SK-N-SH (cell line): ENCODE measurements at regions not wholly inside any gene's neighbourhood (a gene's known extent, or its start where the extent isn't known, plus 50 kb on each side); places are given as distances from the start of the nearest gene placed in this dataset.

Experiments used
- CTCF ChIA-PET: fragments of 300-600, 350-600 bp; formaldehyde crosslinking; extraction: SDS; loops from one replicate; lab custom pipeline; 2021; lab: Yijun Ruan, JAX
- POLR2A ChIA-PET: fragments of 350-600 bp; sonication (Branson Sonifier 250); formaldehyde crosslinking; extraction: SDS; loops from one replicate; lab custom pipeline; 2020; ENCODE audit warnings: antibody characterized with exemption, inconsistent platforms; lab: Yijun Ruan, JAX
- DNase-seq: peaks from one replicate; pipeline ENCODE4 v3.0.0; 2012
- H2AFZ ChIP-seq: fragments of 200-600 bp; sonication (generic); 2 replicates; pipeline ENCODE4 v1.8.1; 2016; ENCODE audit warnings: antibody characterized with exemption, mild to moderate bottlenecking, low read depth
- H3F3A ChIP-seq: fragments of 200-600 bp; sonication (generic); replicated peaks from 2 replicates; pipeline ENCODE3; 2016; ENCODE audit warnings: antibody characterized with exemption, mild to moderate bottlenecking; ENCODE audit not compliant: insufficient read depth
- H3K27ac ChIP-seq, 2 experiments: fragments of 200-500 bp in 1 of 2; fragments of 200-600 bp in 1 of 2; sonication (Bioruptor generic) in 1 of 2; sonication (generic), shearing (Covaris generic) in 1 of 2; 2 replicates each; pipeline versions ENCODE4 v1.5.1 to v1.6.1; 2014 to 2016; ENCODE audit warnings: low read depth in 2 of 2, inconsistent platforms in 1 of 2, low read length in 1 of 2, mild to moderate bottlenecking in 1 of 2, mixed read lengths in 1 of 2
- H3K27me3 ChIP-seq: fragments of 200-600 bp; sonication (generic), shearing (Covaris generic); 2 replicates; pipeline ENCODE4 v1.6.1; 2016; ENCODE audit warnings: mixed run types; ENCODE audit not compliant: insufficient read depth
- H3K36me3 ChIP-seq, 2 experiments: fragments of 200-500 bp in 1 of 2; fragments of 200-600 bp in 1 of 2; sonication (Bioruptor generic) in 1 of 2; sonication (generic) in 1 of 2; replicated peaks in 1 of 2; 2 replicates each; pipeline versions ENCODE3 to v1.5.1; 2014 to 2016; ENCODE audit warnings: low read length in 1 of 2, mild to moderate bottlenecking in 1 of 2; ENCODE audit not compliant: insufficient read depth in 2 of 2, control insufficient read depth in 1 of 2
- H3K4me1 ChIP-seq, 2 experiments: fragments of 200-500 bp in 1 of 2; fragments of 200-600 bp in 1 of 2; sonication (Bioruptor generic) in 1 of 2; sonication (generic), shearing (Covaris generic) in 1 of 2; 2 replicates each; pipeline versions ENCODE4 v1.5.1 to v1.6.1; 2014 to 2016; ENCODE audit warnings: low read depth in 1 of 2, low read length in 1 of 2, mixed run types in 1 of 2; ENCODE audit not compliant: insufficient read depth in 2 of 2, control insufficient read depth in 1 of 2
- H3K4me2 ChIP-seq: fragments of 200-600 bp; sonication (generic), shearing (Covaris generic); 2 replicates; pipeline ENCODE4 v1.6.1; 2017; ENCODE audit warnings: mixed run types
- H3K4me3 ChIP-seq, 2 experiments: fragments of 200-500 bp in 1 of 2; fragments of 200-600 bp in 1 of 2; sonication (Bioruptor generic) in 1 of 2; sonication (generic), shearing (Covaris generic) in 1 of 2; 2 replicates each; pipeline versions ENCODE4 v1.5.1 to v1.8.1; 2014 to 2016; ENCODE audit warnings: low read depth in 2 of 2, inconsistent platforms in 1 of 2, low read length in 1 of 2, mild to moderate bottlenecking in 1 of 2, mixed read lengths in 1 of 2, moderate library complexity in 1 of 2
- H3K79me2 ChIP-seq: fragments of 200-600 bp; sonication (generic); 2 replicates; pipeline ENCODE4 v1.8.1; 2017; ENCODE audit warnings: mild to moderate bottlenecking; ENCODE audit not compliant: insufficient read depth
- H3K9ac ChIP-seq: fragments of 200-600 bp; sonication (generic); 2 replicates; pipeline ENCODE4 v1.6.1; 2017; ENCODE audit warnings: mixed run types
- H3K9me2 ChIP-seq: fragments of 200-600 bp; sonication (generic); 2 replicates; pipeline ENCODE4 v1.6.1; 2017; ENCODE audit warnings: mixed run types
- H3K9me3 ChIP-seq: fragments of 200-600 bp; sonication (generic); 2 replicates; pipeline ENCODE4 v1.6.1; 2017; ENCODE audit warnings: mixed run types, mild to moderate bottlenecking, moderate library complexity
- H4K20me1 ChIP-seq: fragments of 200-600 bp; sonication (generic); 2 replicates; pipeline ENCODE4 v1.6.1; 2017; ENCODE audit warnings: mild to moderate bottlenecking, mixed run types; ENCODE audit not compliant: insufficient read depth
- EP300 ChIP-seq, 2 experiments: IDR thresholded peaks; 2 replicates each; pipeline versions ENCODE4 v1.4.0 to v1.6.1; 2012; ENCODE audit warnings: borderline replicate concordance in 1 of 2, low read depth in 1 of 2, low read length in 1 of 2
- FOXM1 ChIP-seq: IDR thresholded peaks from 2 replicates; pipeline ENCODE4 v1.4.0; 2012; ENCODE audit warnings: low read depth, mild to moderate bottlenecking
- GATA2 ChIP-seq: sonication (generic); formaldehyde crosslinking; IDR thresholded peaks from 2 replicates; pipeline ENCODE4 v1.5.0; 2020; ENCODE audit warnings: mild to moderate bottlenecking, missing genetic modification reagents
- MEF2A ChIP-seq: IDR thresholded peaks from 2 replicates; pipeline ENCODE4 v1.4.0; 2012; ENCODE audit warnings: low read depth, borderline replicate concordance
- NRF1 ChIP-seq: IDR thresholded peaks from 2 replicates; pipeline ENCODE4 v1.6.1; 2012; ENCODE audit warnings: low read depth, mild to moderate bottlenecking, low read length
- POLR2AphosphoS5 ChIP-seq: IDR thresholded peaks from 2 replicates; pipeline ENCODE4 v1.6.1; 2012; ENCODE audit warnings: low read depth, low read length
- RCOR1 ChIP-seq: fragments of 150-350 bp; IDR thresholded peaks from 2 replicates; pipeline ENCODE4 v1.6.1; 2017; ENCODE audit warnings: antibody characterized with exemption, low read length
- RXRA ChIP-seq: IDR thresholded peaks from 2 replicates; pipeline ENCODE4 v1.4.0; 2012; ENCODE audit warnings: low read depth, mild to moderate bottlenecking, borderline replicate concordance
- SMC3 ChIP-seq: IDR thresholded peaks from 2 replicates; pipeline ENCODE4 v1.6.1; 2012; ENCODE audit warnings: low read depth, low read length, improper control_type of control experiment
- TEAD4 ChIP-seq: IDR thresholded peaks from 2 replicates; pipeline ENCODE4 v1.4.0; 2012; ENCODE audit warnings: mild to moderate bottlenecking, borderline replicate concordance; ENCODE audit not compliant: insufficient read depth
- YY1 ChIP-seq: IDR thresholded peaks from 2 replicates; pipeline ENCODE4 v1.4.0; 2012; ENCODE audit warnings: low read depth, mild to moderate bottlenecking
- WGBS: methylation state at CpG from one replicate; pipeline ENCODE4 v1.1.6; 2017; ENCODE audit warnings: low lambda C conversion rate; 5-methylcytosine and 5-hydroxymethylcytosine counted together
- TF ChIP-seq, protein P1 (sequence below): IDR thresholded peaks from 2 replicates; pipeline ENCODE4 v1.6.1; 2012; ENCODE audit warnings: mild to moderate bottlenecking, low read depth, low read length, moderate library complexity

DNA sequence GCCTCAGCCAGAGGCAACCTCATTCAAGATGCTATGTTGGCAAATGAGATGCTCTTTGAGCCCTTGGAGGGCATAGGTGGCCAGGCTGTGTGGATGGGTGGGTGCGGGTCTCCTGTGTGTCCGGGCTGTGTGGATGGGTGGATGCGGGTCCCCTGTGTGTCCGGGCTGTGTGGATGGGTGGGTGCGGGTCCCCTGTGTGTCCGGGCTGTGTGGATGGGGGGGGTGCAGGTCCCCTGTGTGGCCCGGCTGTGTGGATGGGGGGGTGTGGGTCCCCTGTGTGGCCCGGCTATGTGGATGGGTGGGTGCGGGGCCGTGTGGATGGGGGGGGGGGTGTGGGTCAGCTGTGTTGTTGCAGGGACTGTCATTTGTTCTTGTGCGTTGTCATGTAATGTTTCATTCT lies 136.6 kb upstream of the COL5A1 start:
- Histone ChIP-seq H3K27me3 (no peaks in the 10 kb centered on the region; the same call in 1 of the 2 replicates), H3K4me3 (no peak overlapping the region), H3K4me2 (no peak overlapping the region), H4K20me1 (no peaks in the 10 kb centered on the region), H3K36me3 (no peaks in the 10 kb centered on the region), H3K9ac (no peak overlapping the region), H3K9me3 (no peaks in the 10 kb centered on the region), H3K9me2 (no peaks in the 10 kb centered on the region), H3K4me1 (peaks cover 9 to 11% of the 10 kb centered on the region in 2 experiments), H3K79me2 (no peaks in the 10 kb centered on the region), H3K27ac (no peak overlapping the region), H3F3A (peaks cover 8% of the 10 kb centered on the region), H2AFZ (no peak overlapping the region)
- 85% methylated on average over 10 of the region's 11 CpGs for WGBS
- POLR2A ChIA-PET, result no interaction called here
- no peak for DNase-seq
- TF ChIP-seq, protein P1, sequence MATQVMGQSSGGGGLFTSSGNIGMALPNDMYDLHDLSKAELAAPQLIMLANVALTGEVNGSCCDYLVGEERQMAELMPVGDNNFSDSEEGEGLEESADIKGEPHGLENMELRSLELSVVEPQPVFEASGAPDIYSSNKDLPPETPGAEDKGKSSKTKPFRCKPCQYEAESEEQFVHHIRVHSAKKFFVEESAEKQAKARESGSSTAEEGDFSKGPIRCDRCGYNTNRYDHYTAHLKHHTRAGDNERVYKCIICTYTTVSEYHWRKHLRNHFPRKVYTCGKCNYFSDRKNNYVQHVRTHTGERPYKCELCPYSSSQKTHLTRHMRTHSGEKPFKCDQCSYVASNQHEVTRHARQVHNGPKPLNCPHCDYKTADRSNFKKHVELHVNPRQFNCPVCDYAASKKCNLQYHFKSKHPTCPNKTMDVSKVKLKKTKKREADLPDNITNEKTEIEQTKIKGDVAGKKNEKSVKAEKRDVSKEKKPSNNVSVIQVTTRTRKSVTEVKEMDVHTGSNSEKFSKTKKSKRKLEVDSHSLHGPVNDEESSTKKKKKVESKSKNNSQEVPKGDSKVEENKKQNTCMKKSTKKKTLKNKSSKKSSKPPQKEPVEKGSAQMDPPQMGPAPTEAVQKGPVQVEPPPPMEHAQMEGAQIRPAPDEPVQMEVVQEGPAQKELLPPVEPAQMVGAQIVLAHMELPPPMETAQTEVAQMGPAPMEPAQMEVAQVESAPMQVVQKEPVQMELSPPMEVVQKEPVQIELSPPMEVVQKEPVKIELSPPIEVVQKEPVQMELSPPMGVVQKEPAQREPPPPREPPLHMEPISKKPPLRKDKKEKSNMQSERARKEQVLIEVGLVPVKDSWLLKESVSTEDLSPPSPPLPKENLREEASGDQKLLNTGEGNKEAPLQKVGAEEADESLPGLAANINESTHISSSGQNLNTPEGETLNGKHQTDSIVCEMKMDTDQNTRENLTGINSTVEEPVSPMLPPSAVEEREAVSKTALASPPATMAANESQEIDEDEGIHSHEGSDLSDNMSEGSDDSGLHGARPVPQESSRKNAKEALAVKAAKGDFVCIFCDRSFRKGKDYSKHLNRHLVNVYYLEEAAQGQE, result no peak
- TF ChIP-seq TEAD4 (no peak), RCOR1 (no peak), YY1 (no peak), MEF2A (no peak)
- CTCF ChIA-PET, result no interaction called here

DNA sequence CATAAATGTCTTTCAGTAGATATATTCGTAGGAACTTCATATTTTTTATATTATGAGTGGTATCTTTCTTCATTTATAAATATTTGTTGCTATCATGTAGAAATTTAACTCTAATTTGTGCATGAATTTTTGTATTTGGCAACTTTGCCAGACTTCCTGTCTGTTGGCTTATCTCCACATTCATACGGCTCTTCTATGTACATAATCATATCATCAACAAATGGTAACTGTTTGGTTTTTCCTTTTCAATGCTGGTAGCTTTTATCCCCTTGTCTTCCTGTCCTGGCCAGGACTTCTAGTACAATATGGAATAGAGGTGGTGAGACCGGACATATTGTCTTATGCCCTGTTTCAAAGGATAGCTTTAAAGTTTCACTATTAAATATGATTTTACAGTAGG lies 132.3 kb upstream of the COL5A1 start:
- H3K9me3 ChIP-seq, result no peaks in the 10 kb centered on the region
- no peak overlapping the region for H3K27ac ChIP-seq
- TF ChIP-seq FOXM1, result no peak
- no peak for TF ChIP-seq SMC3
- TF ChIP-seq POLR2AphosphoS5, result no peak
- TF ChIP-seq GATA2 (CRISPR knock-in tag), result no peak
- TF ChIP-seq EP300 (IDR thresholded peaks at IDR 0.05; ENCODE audit: borderline replicate concordance in 1 of 2, low read depth in 1 of 2, low read length in 1 of 2), result no peak
- TF ChIP-seq RXRA, result no peak
- no peak for TF ChIP-seq NRF1
- no peak overlapping the region for H3K4me2 ChIP-seq
- H3F3A ChIP-seq, result peaks cover 8% of the 10 kb centered on the region
- no peak overlapping the region for H3K9ac ChIP-seq
- WGBS, result 60% methylated on average over 3 of the region's 3 CpGs
- POLR2A ChIA-PET, result no interaction called here
- no peaks in the 10 kb centered on the region for H3K9me2 ChIP-seq
- no peaks in the 10 kb centered on the region for H3K36me3 ChIP-seq
- no peaks in the 10 kb centered on the region for H3K27me3 ChIP-seq
- no peak overlapping the region for H3K4me3 ChIP-seq
- no peaks in the 10 kb centered on the region for H3K79me2 ChIP-seq
- DNase-seq, result no peak
- 0 out of 2 replicates have a peak overlapping the region, but pooled peaks have one; percentile 59 for H2AFZ ChIP-seq
- H3K4me1 ChIP-seq, result no peaks in the 10 kb centered on the region; a peak in 1 of 4 replicates
- H4K20me1 ChIP-seq, result no peaks in the 10 kb centered on the region
- CTCF ChIA-PET, result interaction anchor here (0.7 kb wide), 1 partner anchor 151 kb away, joined by 3 read pairs; no protein-coding TSS in a partner anchor
